Heart left ventricle (tissue), 16 donors: ENCODE measurements at regions not wholly inside any gene's neighbourhood (a gene's known extent, or its start where the extent isn't known, plus 50 kb on each side); places are given as distances from the start of the nearest gene placed in this dataset.

Source experiments
- ATAC-seq, 4 donors: fragments of 200-7000 bp; cut with Tn5 transposase; one replicate each; pipeline ENCODE4 v1.9.1; 2020 to 2022; ENCODE audit warnings: moderate library complexity in 4 of 4, mild to moderate bottlenecking in 3 of 4, moderate number of reproducible peaks in 1 of 4
- DNase-seq, 5 donors: peaks; one replicate each; pipeline ENCODE4 v3.0.0-alpha.2; 2020
- H3K27ac ChIP-seq, 12 donors: fragments of 200-600 bp; sonication (generic) in 4 of 12; one replicate each; pipeline versions ENCODE4 v1.5.0 to v1.8.0; 2016 to 2022; ENCODE audit warnings: mild to moderate bottlenecking in 2 of 12
- H3K27me3 ChIP-seq, 9 donors: fragments of 200-600 bp; sonication (generic) in 2 of 9; one replicate each; pipeline versions ENCODE4 v1.5.1 to v1.8.0; 2016 to 2022; ENCODE audit warnings: mild to moderate bottlenecking in 3 of 9
- H3K36me3 ChIP-seq, 9 donors: fragments of 200-600 bp; sonication (generic) in 2 of 9; one replicate each; pipeline versions ENCODE4 v1.5.0 to v1.8.0; 2018 to 2022; ENCODE audit warnings: mild to moderate bottlenecking in 2 of 9
- H3K4me1 ChIP-seq, 12 donors: fragments of 200-600 bp; sonication (generic) in 4 of 12; one replicate each; pipeline versions ENCODE4 v1.5.0 to v1.8.0; 2016 to 2022; ENCODE audit warnings: mild to moderate bottlenecking in 3 of 12
- H3K4me3 ChIP-seq, 12 donors: fragments of 200-600 bp; sonication (generic) in 4 of 12; one replicate each; pipeline versions ENCODE4 v1.5.0 to v1.8.0; 2017 to 2022; ENCODE audit warnings: mild to moderate bottlenecking in 9 of 12, moderate library complexity in 4 of 12
- H3K9me3 ChIP-seq, 12 donors: fragments of 200-600 bp; sonication (generic) in 4 of 12; one replicate each; pipeline versions ENCODE4 v1.5.0 to v1.8.0; 2016 to 2022; ENCODE audit warnings: mild to moderate bottlenecking in 1 of 12
- POLR2A ChIP-seq, 2 donors: fragments of 450-650 bp; IDR thresholded peaks; one replicate each; pipeline ENCODE4 v1.6.1; 2017; ENCODE audit warnings: antibody characterized with exemption in 2 of 2, mild to moderate bottlenecking in 2 of 2, moderate library complexity in 2 of 2
- WGBS, 4 donors: extraction: QIAGEN DNeasy Blood & Tissue Kit in 2 of 4; methylation state at CpG; one replicate each; pipeline versions ENCODE4 v1.1.5 to v1.1.7; 2013 to 2018; 5-methylcytosine and 5-hydroxymethylcytosine counted together
- intact Hi-C, 10 donors: fragments of 100-400 bp; cut with DNase I; formaldehyde crosslinking; loops; one replicate each; pipeline versions ENCODE4 v1.11.1 to v1.14.2; 2022
- TF ChIP-seq, protein P1 (sequence below), 12 donors: fragments of 200-600 bp; sonication (generic) in 4 of 12; IDR thresholded peaks; one replicate each; pipeline versions ENCODE4 v1.5.0 to v1.8.0; 2018 to 2022; ENCODE audit warnings: antibody characterized with exemption in 12 of 12, mild to moderate bottlenecking in 5 of 12
- donor health status: ischemic (EF 13 %, LVEDD 7.1; RV severe dilation, severe dysfunction).
- donor health status: healthy with polysubstance abuse.
- donor health status: DM: no; HTN: yes; CAD: no.
- donor health status: DM: no; HTN: no; CAD: no.
- donor health status: ischemic (EF 25% LVEDD 6.9; RV normal size, moderate dysfunction).
- donor health status: ischemic (EF 25% LVEDD 5.7; RV mildly dilated, moderate dysfunction).
- donor health status: healthy.
- donor health status: DM: yes; HTN: yes; CAD: no.
- donor health status: ischemic (EF 35%, LVEDD 5.7; RV mildly dilated, moderate dysfunction).
- donor health status: nonischemic (EF 11% LVEDD 7.7; RV severe dilation, severe dysfunction).
- donor health status: DM: yes; HTN: yes; CAD: no.
- donor health status: PGD.
- donor health status: ischemic (EF 29% LVEDD 5.4; RV normal size, mild dysfunction).
- donor health status: nonischemic (EF 23%, LVEDD 6.1; RV moderate dilation, normal function).

DNA sequence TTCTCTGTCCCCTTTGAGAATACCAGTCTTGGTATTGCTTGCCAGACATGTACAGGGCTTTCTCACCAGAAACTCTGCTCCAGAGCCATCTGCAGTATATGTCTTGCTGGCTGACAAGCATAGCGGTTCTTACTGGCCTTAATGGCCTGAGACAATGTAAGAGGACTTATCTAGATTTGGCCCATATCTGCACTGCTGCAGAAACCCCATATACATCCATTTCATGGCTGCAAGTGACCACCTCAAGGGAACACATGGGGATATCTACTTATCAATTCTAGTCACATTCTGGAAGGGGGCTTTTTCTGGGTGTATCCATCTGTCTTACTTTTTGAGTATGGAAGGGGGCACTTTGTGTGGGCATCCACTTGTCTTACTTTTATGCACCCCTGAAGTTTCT lies 375.5 kb upstream of the RBMY1B start:
- Histone ChIP-seq H3K9me3 (no peaks in the 10 kb centered on the region), H3K4me1 (no peaks in the 10 kb centered on the region), H3K27ac (no peak overlapping the region), H3K27me3 (no peaks in the 10 kb centered on the region), H3K36me3 (no peaks in the 10 kb centered on the region), H3K4me3 (no peak overlapping the region)
- no peak for DNase-seq
- no peak for ATAC-seq
- intact Hi-C loops, result loop anchor here in 1 of 10 donors (10.0 kb wide), 1 partner anchor 51 kb away; no protein-coding TSS in a partner anchor
- WGBS, 4 donors, result 37 to 52% methylated on average over 1 of the region's 1 CpG; no CpG with 5 or more reads in 2 of the 4 donors
- TF ChIP-seq, protein P1, sequence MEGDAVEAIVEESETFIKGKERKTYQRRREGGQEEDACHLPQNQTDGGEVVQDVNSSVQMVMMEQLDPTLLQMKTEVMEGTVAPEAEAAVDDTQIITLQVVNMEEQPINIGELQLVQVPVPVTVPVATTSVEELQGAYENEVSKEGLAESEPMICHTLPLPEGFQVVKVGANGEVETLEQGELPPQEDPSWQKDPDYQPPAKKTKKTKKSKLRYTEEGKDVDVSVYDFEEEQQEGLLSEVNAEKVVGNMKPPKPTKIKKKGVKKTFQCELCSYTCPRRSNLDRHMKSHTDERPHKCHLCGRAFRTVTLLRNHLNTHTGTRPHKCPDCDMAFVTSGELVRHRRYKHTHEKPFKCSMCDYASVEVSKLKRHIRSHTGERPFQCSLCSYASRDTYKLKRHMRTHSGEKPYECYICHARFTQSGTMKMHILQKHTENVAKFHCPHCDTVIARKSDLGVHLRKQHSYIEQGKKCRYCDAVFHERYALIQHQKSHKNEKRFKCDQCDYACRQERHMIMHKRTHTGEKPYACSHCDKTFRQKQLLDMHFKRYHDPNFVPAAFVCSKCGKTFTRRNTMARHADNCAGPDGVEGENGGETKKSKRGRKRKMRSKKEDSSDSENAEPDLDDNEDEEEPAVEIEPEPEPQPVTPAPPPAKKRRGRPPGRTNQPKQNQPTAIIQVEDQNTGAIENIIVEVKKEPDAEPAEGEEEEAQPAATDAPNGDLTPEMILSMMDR (IDR thresholded peaks at IDR 0.05), result no peak
- TF ChIP-seq POLR2A (IDR thresholded peaks at IDR 0.05), result no peak

GRCh38 chrY:21138056-21138758 lies 372.9 kb upstream of the RBMY1B start:
- TF ChIP-seq POLR2A (IDR thresholded peaks at IDR 0.05), result no peak
- TF ChIP-seq, protein P1 (IDR thresholded peaks at IDR 0.05), result no peak
- H3K36me3 ChIP-seq, result no peaks in the 10 kb centered on the region
- H3K4me1 ChIP-seq, result no peaks in the 10 kb centered on the region
- no peak for ATAC-seq
- no peaks in the 10 kb centered on the region for H3K27me3 ChIP-seq
- intact Hi-C loops, result loop anchor here in 1 of 10 donors (10.0 kb wide), 1 partner anchor 53 kb away; no protein-coding TSS in a partner anchor
- 34 to 35% methylated on average over 1 of the region's 1 CpG; no CpG with 5 or more reads in 2 of the 4 donors for WGBS, 4 donors
- DNase-seq, result no peak
- H3K27ac ChIP-seq, result no peak overlapping the region
- no peak overlapping the region for H3K4me3 ChIP-seq
- H3K9me3 ChIP-seq, result no peaks in the 10 kb centered on the region

DNA sequence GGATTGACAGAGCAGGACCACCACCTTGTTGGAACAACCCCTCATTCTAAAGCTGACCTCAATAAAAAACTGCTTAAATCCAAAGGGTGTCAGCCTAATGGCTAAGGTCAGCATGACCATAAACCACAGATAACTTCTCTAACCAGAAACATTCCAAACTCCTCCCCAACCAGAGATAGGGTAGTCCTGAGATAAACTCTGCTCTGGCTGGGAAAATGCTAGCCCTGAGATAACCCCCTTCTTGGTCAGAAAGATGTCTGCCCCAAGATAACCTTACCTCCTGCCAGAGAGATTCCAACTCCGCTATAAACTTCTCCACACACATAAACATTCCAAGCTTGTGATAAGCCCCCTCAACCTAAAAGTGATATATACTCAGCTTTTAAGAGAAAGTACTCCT lies 364.8 kb upstream of the RBMY1B start:
- Histone ChIP-seq H3K27ac (no peak overlapping the region), H3K27me3 (no peaks in the 10 kb centered on the region), H3K4me1 (no peaks in the 10 kb centered on the region), H3K4me3 (no peak overlapping the region), H3K36me3 (no peaks in the 10 kb centered on the region), H3K9me3 (no peaks in the 10 kb centered on the region)
- no peak for ATAC-seq
- 45 to 81% methylated on average over 1 of the region's 1 CpG; no CpG with 5 or more reads in 2 of the 4 donors for WGBS, 4 donors
- no peak for DNase-seq
- TF ChIP-seq, protein P1 (IDR thresholded peaks at IDR 0.05), result no peak
- no peak for TF ChIP-seq POLR2A (IDR thresholded peaks at IDR 0.05)
- intact Hi-C loops, result no loop called here

- Histone ChIP-seq H3K9me3 (peaks cover 0 to 4% (median 0%) of the 10 kb centered on the region in 12 donors), H3K4me1 (no peaks in the 10 kb centered on the region), H3K27me3 (no peaks in the 10 kb centered on the region), H3K36me3 (no peaks in the 10 kb centered on the region), H3K4me3 (no peak overlapping the region), H3K27ac (no peak overlapping the region)
- TF ChIP-seq, protein P1 (IDR thresholded peaks at IDR 0.05), result no peak
- intact Hi-C loops, result no loop called here
- ATAC-seq (no peak), DNase-seq (no peak)
Observed at GRCh38 chrY:21149971-21150370, 361.2 kb upstream of the RBMY1B start.
